SK-N-SH (cell line): ENCODE measurements at regions not wholly inside any gene's neighbourhood (a gene's known extent, or its start where the extent isn't known, plus 50 kb on each side); places are given as distances from the start of the nearest gene placed in this dataset.
A peak's percentile ranks its signal among the peaks of the same experiment; 100 is the strongest.

Source experiments
- CTCF ChIA-PET: fragments of 300-600, 350-600 bp; formaldehyde crosslinking; extraction: SDS; loops from one replicate; lab custom pipeline; 2021; lab: Yijun Ruan, JAX
- POLR2A ChIA-PET: fragments of 350-600 bp; sonication (Branson Sonifier 250); formaldehyde crosslinking; extraction: SDS; loops from one replicate; lab custom pipeline; 2020; ENCODE audit warnings: antibody characterized with exemption, inconsistent platforms; lab: Yijun Ruan, JAX
- DNase-seq: peaks from one replicate; pipeline ENCODE4 v3.0.0; 2012
- H2AFZ ChIP-seq: fragments of 200-600 bp; sonication (generic); 2 replicates; pipeline ENCODE4 v1.8.1; 2016; ENCODE audit warnings: antibody characterized with exemption, mild to moderate bottlenecking, low read depth
- H3F3A ChIP-seq: fragments of 200-600 bp; sonication (generic); replicated peaks from 2 replicates; pipeline ENCODE3; 2016; ENCODE audit warnings: antibody characterized with exemption, mild to moderate bottlenecking; ENCODE audit not compliant: insufficient read depth
- H3K27ac ChIP-seq, 2 experiments: fragments of 200-500 bp in 1 of 2; fragments of 200-600 bp in 1 of 2; sonication (Bioruptor generic) in 1 of 2; sonication (generic), shearing (Covaris generic) in 1 of 2; 2 replicates each; pipeline versions ENCODE4 v1.5.1 to v1.6.1; 2014 to 2016; ENCODE audit warnings: low read depth in 2 of 2, inconsistent platforms in 1 of 2, low read length in 1 of 2, mild to moderate bottlenecking in 1 of 2, mixed read lengths in 1 of 2
- H3K27me3 ChIP-seq: fragments of 200-600 bp; sonication (generic), shearing (Covaris generic); 2 replicates; pipeline ENCODE4 v1.6.1; 2016; ENCODE audit warnings: mixed run types; ENCODE audit not compliant: insufficient read depth
- H3K36me3 ChIP-seq, 2 experiments: fragments of 200-500 bp in 1 of 2; fragments of 200-600 bp in 1 of 2; sonication (Bioruptor generic) in 1 of 2; sonication (generic) in 1 of 2; replicated peaks in 1 of 2; 2 replicates each; pipeline versions ENCODE3 to v1.5.1; 2014 to 2016; ENCODE audit warnings: low read length in 1 of 2, mild to moderate bottlenecking in 1 of 2; ENCODE audit not compliant: insufficient read depth in 2 of 2, control insufficient read depth in 1 of 2
- H3K4me1 ChIP-seq, 2 experiments: fragments of 200-500 bp in 1 of 2; fragments of 200-600 bp in 1 of 2; sonication (Bioruptor generic) in 1 of 2; sonication (generic), shearing (Covaris generic) in 1 of 2; 2 replicates each; pipeline versions ENCODE4 v1.5.1 to v1.6.1; 2014 to 2016; ENCODE audit warnings: low read depth in 1 of 2, low read length in 1 of 2, mixed run types in 1 of 2; ENCODE audit not compliant: insufficient read depth in 2 of 2, control insufficient read depth in 1 of 2
- H3K4me2 ChIP-seq: fragments of 200-600 bp; sonication (generic), shearing (Covaris generic); 2 replicates; pipeline ENCODE4 v1.6.1; 2017; ENCODE audit warnings: mixed run types
- H3K4me3 ChIP-seq, 2 experiments: fragments of 200-500 bp in 1 of 2; fragments of 200-600 bp in 1 of 2; sonication (Bioruptor generic) in 1 of 2; sonication (generic), shearing (Covaris generic) in 1 of 2; 2 replicates each; pipeline versions ENCODE4 v1.5.1 to v1.8.1; 2014 to 2016; ENCODE audit warnings: low read depth in 2 of 2, inconsistent platforms in 1 of 2, low read length in 1 of 2, mild to moderate bottlenecking in 1 of 2, mixed read lengths in 1 of 2, moderate library complexity in 1 of 2
- H3K79me2 ChIP-seq: fragments of 200-600 bp; sonication (generic); 2 replicates; pipeline ENCODE4 v1.8.1; 2017; ENCODE audit warnings: mild to moderate bottlenecking; ENCODE audit not compliant: insufficient read depth
- H3K9ac ChIP-seq: fragments of 200-600 bp; sonication (generic); 2 replicates; pipeline ENCODE4 v1.6.1; 2017; ENCODE audit warnings: mixed run types
- H3K9me2 ChIP-seq: fragments of 200-600 bp; sonication (generic); 2 replicates; pipeline ENCODE4 v1.6.1; 2017; ENCODE audit warnings: mixed run types
- H3K9me3 ChIP-seq: fragments of 200-600 bp; sonication (generic); 2 replicates; pipeline ENCODE4 v1.6.1; 2017; ENCODE audit warnings: mixed run types, mild to moderate bottlenecking, moderate library complexity
- H4K20me1 ChIP-seq: fragments of 200-600 bp; sonication (generic); 2 replicates; pipeline ENCODE4 v1.6.1; 2017; ENCODE audit warnings: mild to moderate bottlenecking, mixed run types; ENCODE audit not compliant: insufficient read depth
- CHD2 ChIP-seq: fragments of 150-350 bp; IDR thresholded peaks from 2 replicates; pipeline ENCODE4 v1.6.1; 2018; ENCODE audit warnings: low read length; ENCODE audit not compliant: partially characterized antibody
- GATA2 ChIP-seq: sonication (generic); formaldehyde crosslinking; IDR thresholded peaks from 2 replicates; pipeline ENCODE4 v1.5.0; 2020; ENCODE audit warnings: mild to moderate bottlenecking, missing genetic modification reagents
- PBX3 ChIP-seq: IDR thresholded peaks from 2 replicates; pipeline ENCODE4; 2012
- POLR2AphosphoS5 ChIP-seq: IDR thresholded peaks from 2 replicates; pipeline ENCODE4 v1.6.1; 2012; ENCODE audit warnings: low read depth, low read length
- REST ChIP-seq: IDR thresholded peaks from 2 replicates; pipeline ENCODE4 v1.6.1; 2012; ENCODE audit warnings: mild to moderate bottlenecking, low read depth, low read length, moderate library complexity
- RFX5 ChIP-seq: IDR thresholded peaks from 2 replicates; pipeline ENCODE4 v1.6.1; 2012; ENCODE audit warnings: mild to moderate bottlenecking, improper control_type of control experiment, low read length
- TAF1 ChIP-seq: IDR thresholded peaks from 2 replicates; pipeline ENCODE4 v1.6.1; 2012; ENCODE audit warnings: low read depth, mild to moderate bottlenecking, low read length, moderate library complexity, borderline replicate concordance
- TCF12 ChIP-seq: IDR thresholded peaks from 2 replicates; pipeline ENCODE4 v1.4.0; 2012
- TEAD4 ChIP-seq: IDR thresholded peaks from 2 replicates; pipeline ENCODE4 v1.4.0; 2012; ENCODE audit warnings: mild to moderate bottlenecking, borderline replicate concordance; ENCODE audit not compliant: insufficient read depth
- ZBTB33 ChIP-seq: IDR thresholded peaks from 2 replicates; pipeline ENCODE4 v1.4.0; 2012; ENCODE audit warnings: low read depth, borderline replicate concordance
- WGBS: methylation state at CpG from one replicate; pipeline ENCODE4 v1.1.6; 2017; ENCODE audit warnings: low lambda C conversion rate; 5-methylcytosine and 5-hydroxymethylcytosine counted together

GRCh38 chr13:80242728-80243427 lies 98.0 kb downstream of the SPRY2 start:
- no peak for DNase-seq
- TF ChIP-seq GATA2 (CRISPR knock-in tag) (no peak), CHD2 (no peak), TEAD4 (no peak), POLR2AphosphoS5 (no peak), TAF1 (no peak), REST (no peak), TCF12 (no peak)
- H3K27ac ChIP-seq, result no peak overlapping the region
- no peaks in the 10 kb centered on the region for H4K20me1 ChIP-seq
- no peaks in the 10 kb centered on the region for H3K36me3 ChIP-seq
- POLR2A ChIA-PET, result no interaction called here
- H3K4me3 ChIP-seq, result no peak overlapping the region
- H3K9me3 ChIP-seq, result no peaks in the 10 kb centered on the region
- no peaks in the 10 kb centered on the region for H3K9me2 ChIP-seq
- no peaks in the 10 kb centered on the region for H3K79me2 ChIP-seq
- CTCF ChIA-PET, result no interaction called here
- H3F3A ChIP-seq, result no peaks in the 10 kb centered on the region
- H2AFZ ChIP-seq, result no peak overlapping the region
- peaks cover 2 to 10% of the 10 kb centered on the region in 2 experiments; a peak in 3 of 4 replicates for H3K4me1 ChIP-seq
- H3K4me2 ChIP-seq, result no peak overlapping the region
- H3K27me3 ChIP-seq, result no peaks in the 10 kb centered on the region
- H3K9ac ChIP-seq, result no peak overlapping the region

- Histone ChIP-seq H3F3A (no peaks in the 10 kb centered on the region), H3K36me3 (no peaks in the 10 kb centered on the region), H3K9me2 (no peaks in the 10 kb centered on the region), H3K4me2 (no peak overlapping the region), H3K9me3 (no peaks in the 10 kb centered on the region), H3K27me3 (no peaks in the 10 kb centered on the region), H3K79me2 (no peaks in the 10 kb centered on the region), H3K9ac (no peak overlapping the region), H3K27ac (no peak overlapping the region), H2AFZ (no peak overlapping the region), H4K20me1 (no peaks in the 10 kb centered on the region), H3K4me3 (no peak overlapping the region), H3K4me1 (peaks cover 0 to 2% of the 10 kb centered on the region in 2 experiments; a peak in 3 of 4 replicates)
- no peak for DNase-seq
- no peak for TF ChIP-seq ZBTB33
- TF ChIP-seq RFX5, result no peak
- no peak for TF ChIP-seq GATA2 (CRISPR knock-in tag)
- TF ChIP-seq PBX3, result peak; percentile 33; the same call in 1 of the 2 replicates
- ChIA-PET POLR2A (no interaction called here), CTCF (no interaction called here)
- WGBS, result 85% methylated on average over 3 of the region's 3 CpGs
Observed at GRCh38 chr13:80239571-80240255, 101.2 kb downstream of the SPRY2 start.
